Esophagus squamous epithelium (tissue), 4 donors: ENCODE measurements at regions not wholly inside any gene's neighbourhood (a gene's known extent, or its start where the extent isn't known, plus 50 kb on each side); places are given as distances from the start of the nearest gene placed in this dataset.

Source experiments
- CTCF ChIP-seq, 6 experiments: fragments of 450-650 bp in 4 of 6; fragments of 200-600 bp in 2 of 6; sonication (generic) in 2 of 6; IDR thresholded peaks; one replicate each; pipeline ENCODE4 v1.5.1; 2016 to 2019; ENCODE audit warnings: antibody characterized with exemption in 6 of 6, mild to moderate bottlenecking in 4 of 6, moderate library complexity in 4 of 6
- POLR2A ChIP-seq, 4 donors: fragments of 450-650 bp; IDR thresholded peaks; one replicate each; pipeline ENCODE4 v1.6.1; 2017; ENCODE audit warnings: antibody characterized with exemption in 4 of 4, mild to moderate bottlenecking in 4 of 4, moderate library complexity in 3 of 4

- TF ChIP-seq CTCF (IDR thresholded peaks at IDR 0.05) = no peak
- TF ChIP-seq POLR2A (IDR thresholded peaks at IDR 0.05) = no peak
These were observed 390.3 kb downstream of the GPD2 start for GRCh38 chr2:156826341-156826933.
